HEK293 (cell line): ENCODE measurements at regions not wholly inside any gene's neighbourhood (a gene's known extent, or its start where the extent isn't known, plus 50 kb on each side); places are given as distances from the start of the nearest gene placed in this dataset.

Source experiments
- CTCF ChIA-PET: fragments of 350-600 bp; formaldehyde crosslinking; extraction: SDS; loops from one replicate; lab custom pipeline; 2021; ENCODE audit warnings: antibody characterized with exemption; lab: Yijun Ruan, JAX
- POLR2A ChIA-PET: fragments of 300-600 bp; formaldehyde crosslinking; extraction: SDS; loops from one replicate; lab custom pipeline; 2020; ENCODE audit warnings: antibody characterized with exemption, inconsistent platforms; lab: Yijun Ruan, JAX
- H3K27ac ChIP-seq: fragments of 200-500 bp; sonication (Bioruptor generic); 2 replicates; pipeline ENCODE4 v1.5.1; 2014; ENCODE audit warnings: low read depth, low read length, control low read depth, inconsistent platforms; ENCODE audit errors: extremely low read depth
- H3K36me3 ChIP-seq, 2 experiments: fragments of 200-500 bp in 1 of 2; sonication (Bioruptor generic) in 1 of 2; 1 replicate in 1 of 2; 2 replicates in 1 of 2; pipeline ENCODE4 v1.5.1; 2014 to 2017; ENCODE audit warnings: inconsistent platforms in 2 of 2, low read length in 2 of 2; ENCODE audit not compliant: control insufficient read depth in 2 of 2, insufficient read depth in 1 of 2
- H3K4me1 ChIP-seq: fragments of 200-500 bp; sonication (Bioruptor generic); 2 replicates; pipeline ENCODE4 v1.5.1; 2014; ENCODE audit warnings: mild to moderate bottlenecking, low read length, inconsistent platforms; ENCODE audit not compliant: control insufficient read depth, insufficient read depth
- H3K4me3 ChIP-seq: 2 replicates; pipeline ENCODE4 v1.5.1; 2011; ENCODE audit warnings: low read depth, mild to moderate bottlenecking, control low read depth, low read length, moderate library complexity
- H3K9me3 ChIP-seq: fragments of 200-500 bp; sonication (Bioruptor generic); 2 replicates; pipeline ENCODE4 v1.5.1; 2014; ENCODE audit warnings: low read depth, low read length, inconsistent platforms; ENCODE audit not compliant: control insufficient read depth, insufficient read depth
- GLI4 ChIP-seq: fragments of 450-650 bp; formaldehyde crosslinking; IDR thresholded peaks from 2 replicates; pipeline ENCODE4 v1.5.1; 2016; ENCODE audit warnings: missing biosample characterization, missing genetic modification characterization
- HOXA7 ChIP-seq: sonication (generic); formaldehyde crosslinking; IDR thresholded peaks from 2 replicates; pipeline ENCODE4 v1.8.1; 2022; ENCODE audit warnings: missing genetic modification reagents, borderline replicate concordance
- IKZF3 ChIP-seq: fragments of 450-650 bp; IDR thresholded peaks from 2 replicates; pipeline ENCODE4 v1.5.0; 2018; ENCODE audit warnings: missing biosample characterization, mild to moderate bottlenecking, missing genetic modification characterization, moderate library complexity
- RBAK ChIP-seq: fragments of 450-650 bp; formaldehyde crosslinking; IDR thresholded peaks from 2 replicates; pipeline ENCODE4 v1.5.1; 2016; ENCODE audit warnings: missing biosample characterization, missing genetic modification characterization
- REST ChIP-seq: fragments of 450-650 bp; formaldehyde crosslinking; IDR thresholded peaks from 2 replicates; pipeline ENCODE4 v1.5.1; 2016; ENCODE audit warnings: missing biosample characterization, missing genetic modification characterization
- SP7 ChIP-seq: fragments of 450-650 bp; formaldehyde crosslinking; IDR thresholded peaks from 2 replicates; pipeline ENCODE4 v1.5.1; 2016; ENCODE audit warnings: missing biosample characterization, missing genetic modification characterization
- ZBTB10 ChIP-seq: fragments of 450-650 bp; formaldehyde crosslinking; IDR thresholded peaks from 2 replicates; pipeline ENCODE4 v1.5.1; 2016; ENCODE audit warnings: missing biosample characterization, missing genetic modification characterization
- ZBTB6 ChIP-seq: fragments of 450-650 bp; formaldehyde crosslinking; IDR thresholded peaks from 2 replicates; pipeline ENCODE4 v1.5.1; 2017; ENCODE audit warnings: missing biosample characterization, missing genetic modification characterization
- ZBTB7A ChIP-seq: fragments of 450-650 bp; formaldehyde crosslinking; IDR thresholded peaks from 2 replicates; pipeline ENCODE4 v1.5.1; 2016; ENCODE audit warnings: low read depth, missing biosample characterization, missing genetic modification characterization
- ZEB2 ChIP-seq: fragments of 450-650 bp; formaldehyde crosslinking; IDR thresholded peaks from 2 replicates; pipeline ENCODE4 v1.5.1; 2016; ENCODE audit warnings: missing biosample characterization, missing genetic modification characterization
- ZFP37 ChIP-seq: fragments of 450-650 bp; formaldehyde crosslinking; IDR thresholded peaks from 2 replicates; pipeline ENCODE4 v1.5.1; 2016; ENCODE audit warnings: missing biosample characterization, missing genetic modification characterization
- ZFP69B ChIP-seq: fragments of 450-650 bp; formaldehyde crosslinking; IDR thresholded peaks from 2 replicates; pipeline ENCODE4 v1.5.1; 2016; ENCODE audit warnings: missing biosample characterization, missing genetic modification characterization
- ZNF223 ChIP-seq: fragments of 450-650 bp; formaldehyde crosslinking; IDR thresholded peaks from 2 replicates; pipeline ENCODE4 v1.5.1; 2016; ENCODE audit warnings: missing biosample characterization, missing genetic modification characterization
- ZNF239 ChIP-seq: fragments of 450-650 bp; formaldehyde crosslinking; IDR thresholded peaks from 2 replicates; pipeline ENCODE4 v1.5.1; 2016; ENCODE audit warnings: missing biosample characterization, missing genetic modification characterization
- ZNF24 ChIP-seq: fragments of 450-650 bp; formaldehyde crosslinking; IDR thresholded peaks from 2 replicates; pipeline ENCODE4 v1.5.1; 2016; ENCODE audit warnings: missing biosample characterization, missing genetic modification characterization
- ZNF292 ChIP-seq: fragments of 450-650 bp; formaldehyde crosslinking; IDR thresholded peaks from 2 replicates; pipeline ENCODE4 v1.5.1; 2016; ENCODE audit warnings: low read depth, missing biosample characterization, missing genetic modification characterization, borderline replicate concordance
- ZNF354C ChIP-seq: fragments of 450-650 bp; formaldehyde crosslinking; IDR thresholded peaks from 2 replicates; pipeline ENCODE4 v1.5.1; 2016; ENCODE audit warnings: missing biosample characterization, missing genetic modification characterization, low read depth, borderline replicate concordance
- ZNF394 ChIP-seq: fragments of 450-650 bp; formaldehyde crosslinking; IDR thresholded peaks from 2 replicates; pipeline ENCODE4 v1.5.1; 2016; ENCODE audit warnings: missing biosample characterization, missing genetic modification characterization, mild to moderate bottlenecking, moderate library complexity, borderline replicate concordance
- ZNF398 ChIP-seq: fragments of 450-650 bp; formaldehyde crosslinking; IDR thresholded peaks from 2 replicates; pipeline ENCODE4 v1.5.1; 2017; ENCODE audit warnings: missing biosample characterization, missing genetic modification characterization
- ZNF416 ChIP-seq: fragments of 450-650 bp; formaldehyde crosslinking; IDR thresholded peaks from 2 replicates; pipeline ENCODE4 v1.5.1; 2016; ENCODE audit warnings: missing biosample characterization, missing genetic modification characterization
- ZNF558 ChIP-seq: fragments of 450-650 bp; formaldehyde crosslinking; IDR thresholded peaks from 2 replicates; pipeline ENCODE4 v1.5.1; 2016; ENCODE audit warnings: missing biosample characterization, missing genetic modification characterization
- ZNF621 ChIP-seq: fragments of 450-650 bp; formaldehyde crosslinking; IDR thresholded peaks from 2 replicates; pipeline ENCODE4 v1.5.1; 2017; ENCODE audit warnings: missing biosample characterization, missing genetic modification characterization
- ZNF791 ChIP-seq: fragments of 450-650 bp; formaldehyde crosslinking; IDR thresholded peaks from 2 replicates; pipeline ENCODE4 v1.5.1; 2016; ENCODE audit warnings: missing biosample characterization, missing genetic modification characterization
- ZNF837 ChIP-seq: fragments of 450-650 bp; formaldehyde crosslinking; IDR thresholded peaks from 2 replicates; pipeline ENCODE4 v1.5.1; 2016; ENCODE audit warnings: missing biosample characterization, missing genetic modification characterization
- ZSCAN18 ChIP-seq: fragments of 450-650 bp; formaldehyde crosslinking; IDR thresholded peaks from 2 replicates; pipeline ENCODE4 v1.5.1; 2016; ENCODE audit warnings: missing biosample characterization, missing genetic modification characterization

GRCh38 chr14:65864984-65865383 lies 452.5 kb downstream of the FUT8 start:
- Histone ChIP-seq H3K9me3 (no peaks in the 10 kb centered on the region), H3K36me3 (no peaks in the 10 kb centered on the region), H3K4me3 (no peak overlapping the region), H3K27ac (no peak overlapping the region), H3K4me1 (no peaks in the 10 kb centered on the region)
- POLR2A ChIA-PET = no interaction called here
- TF ChIP-seq RBAK (no peak), ZEB2 (tag by site-specific recombination) (no peak), IKZF3 (tag by site-specific recombination) (no peak), ZFP37 (tag by site-specific recombination) (no peak), ZNF398 (no peak), SP7 (tag by site-specific recombination) (no peak), ZNF239 (tag by site-specific recombination) (no peak), ZBTB6 (tag by site-specific recombination) (no peak), ZNF837 (no peak), ZSCAN18 (tag by site-specific recombination) (no peak), HOXA7 (CRISPR knock-in tag) (no peak), ZNF354C (tag by site-specific recombination) (no peak), ZBTB10 (no peak)
- CTCF ChIA-PET = no interaction called here

GRCh38 chr14:65866448-65866847 lies 453.9 kb downstream of the FUT8 start:
- H3K27ac ChIP-seq = no peak overlapping the region
- TF ChIP-seq ZNF292 (tag by site-specific recombination) (no peak), ZNF223 (no peak), ZNF791 (tag by site-specific recombination) (no peak), ZNF621 (no peak), ZNF416 (tag by site-specific recombination) (no peak), GLI4 (tag by site-specific recombination) (no peak), ZFP69B (tag by site-specific recombination) (no peak), ZNF239 (tag by site-specific recombination) (no peak), ZNF24 (tag by site-specific recombination) (no peak), ZNF558 (tag by site-specific recombination) (no peak), ZNF394 (tag by site-specific recombination) (no peak), ZBTB7A (no peak), REST (no peak)

More at GRCh38 chr14:65866448-65866847, 453.9 kb downstream of the FUT8 start:
- H3K9me3 ChIP-seq = no peaks in the 10 kb centered on the region
- no peaks in the 10 kb centered on the region for H3K4me1 ChIP-seq
- no peaks in the 10 kb centered on the region for H3K36me3 ChIP-seq
- CTCF ChIA-PET = no interaction called here
- H3K4me3 ChIP-seq = no peak overlapping the region
- POLR2A ChIA-PET = no interaction called here
